ENCODE measurements at regions not wholly inside any gene's neighbourhood (a gene's known extent, or its start where the extent isn't known, plus 50 kb on each side); places are given as distances from the start of the nearest gene placed in this dataset.
"Not testable (repeated sequence)": the region's sequence is repeated elsewhere in the genome, so short reads cannot be mapped to it uniquely, and the experiment has no call there.

DNA sequence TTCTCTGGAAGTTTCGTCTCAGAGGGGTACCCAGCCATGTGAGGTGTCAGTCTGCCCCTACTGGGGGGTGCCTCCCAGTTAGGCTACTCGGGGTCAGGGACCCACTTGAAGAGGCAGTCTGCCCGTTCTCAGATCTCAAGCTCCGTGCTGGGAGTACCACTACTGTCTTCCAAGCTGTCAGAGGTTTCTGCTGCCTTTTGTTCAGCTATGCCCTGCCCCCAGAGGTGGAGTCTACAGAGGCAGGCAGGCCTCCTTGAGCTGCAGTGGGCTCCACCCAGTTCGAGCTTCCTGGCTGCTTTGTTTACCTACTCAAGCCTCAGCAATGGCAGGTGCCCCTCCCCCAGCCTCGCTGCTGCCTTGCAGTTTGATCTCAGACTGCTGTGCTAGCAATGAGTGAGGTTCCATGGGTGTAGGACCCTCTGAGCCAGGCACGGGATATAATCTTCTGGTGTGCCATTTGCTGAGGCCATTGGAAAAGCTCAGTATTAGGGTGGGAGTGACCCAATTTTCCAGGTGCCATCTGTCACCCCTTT lies 71.0 kb upstream of the SH3GLB1 start:
- DNase-seq = not testable (repeated sequence)

DNA sequence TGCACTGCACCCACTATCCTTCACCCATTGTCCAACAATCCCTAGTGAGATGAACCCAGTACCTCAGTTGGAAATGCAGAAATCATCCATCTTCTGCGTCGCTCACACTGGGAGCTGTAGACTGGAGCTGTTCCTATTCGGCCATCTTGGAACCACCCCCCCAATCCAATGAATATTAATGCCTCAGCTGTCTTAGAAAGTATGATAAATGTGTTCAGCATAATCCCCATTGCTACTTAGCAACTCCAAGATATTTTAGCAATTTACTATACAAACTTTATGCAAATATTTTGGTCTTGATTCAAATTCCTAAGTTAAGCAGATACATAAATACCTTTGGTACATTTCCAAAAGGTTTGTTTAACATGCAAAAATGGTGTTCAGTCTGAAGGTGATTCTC lies 70.5 kb upstream of the SH3GLB1 start:
- no peak for DNase-seq

- no peak for DNase-seq
Observed at GRCh38 chr1:86636898-86637297, 67.5 kb upstream of the SH3GLB1 start.

DNA sequence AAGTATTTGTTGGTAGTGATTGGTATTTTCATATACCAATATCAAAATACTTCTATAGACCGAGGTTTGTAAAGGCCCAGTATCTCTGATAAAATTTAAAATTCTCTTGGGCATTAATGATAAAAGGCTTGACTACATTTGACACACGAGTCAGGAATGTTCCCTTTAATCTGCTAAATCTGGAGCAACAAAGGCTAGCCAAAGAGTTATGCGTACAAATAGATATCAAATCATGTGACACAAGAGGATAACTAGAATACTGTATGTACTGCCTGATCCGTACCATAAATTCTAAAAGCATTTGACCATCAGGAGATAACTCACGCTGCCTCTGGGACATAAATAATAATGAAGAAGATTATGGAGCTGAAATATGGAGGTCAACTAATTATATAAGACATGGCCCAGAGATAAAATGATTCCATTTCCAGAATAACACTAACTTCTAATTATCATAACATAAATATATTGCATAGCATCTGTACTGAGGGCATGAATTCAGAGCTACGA lies 64.2 kb upstream of the SH3GLB1 start:
- no peak for DNase-seq

DNA sequence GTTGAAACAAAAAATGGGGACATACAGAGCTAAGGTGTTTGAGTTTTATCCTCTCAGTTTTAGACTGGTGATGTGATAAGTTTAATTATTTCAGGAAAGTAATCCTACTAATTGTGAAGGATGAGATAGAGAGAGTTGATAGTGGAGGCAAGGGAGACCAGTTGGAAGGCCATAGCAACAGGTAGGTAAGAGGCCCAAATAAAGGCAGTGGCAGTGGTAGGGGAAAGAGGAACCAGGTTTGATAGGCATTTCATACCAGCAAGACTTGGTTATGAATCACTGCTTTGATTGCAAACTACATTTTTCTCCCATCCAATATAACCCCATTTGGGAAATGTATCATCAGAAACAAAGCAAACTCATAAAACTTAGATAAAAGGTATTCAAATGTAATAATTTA lies 63.1 kb upstream of the SH3GLB1 start:
- no peak for DNase-seq

GRCh38 chr1:86644655-86645054 lies 59.7 kb upstream of the SH3GLB1 start:
- not testable (repeated sequence) for DNase-seq

DNA sequence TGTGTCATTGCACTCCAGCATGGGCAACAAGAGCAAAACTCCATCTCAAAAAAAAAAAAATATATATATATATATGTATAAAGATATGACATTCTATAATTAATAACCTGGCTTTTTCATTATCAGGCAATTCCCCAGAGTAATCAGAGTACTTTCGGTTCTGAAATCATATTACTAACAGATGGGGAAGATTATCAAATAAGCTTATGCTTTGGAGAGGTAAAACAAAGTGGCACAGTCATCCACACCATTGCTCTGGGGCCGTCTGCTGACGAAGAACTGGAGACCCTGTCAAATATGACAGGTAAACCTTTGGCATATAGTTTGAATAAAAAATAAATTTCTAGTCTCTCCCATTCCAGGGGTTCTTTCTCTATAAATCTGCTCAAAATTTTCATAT lies 58.5 kb upstream of the SH3GLB1 start:
- DNase-seq = no peak

DNA sequence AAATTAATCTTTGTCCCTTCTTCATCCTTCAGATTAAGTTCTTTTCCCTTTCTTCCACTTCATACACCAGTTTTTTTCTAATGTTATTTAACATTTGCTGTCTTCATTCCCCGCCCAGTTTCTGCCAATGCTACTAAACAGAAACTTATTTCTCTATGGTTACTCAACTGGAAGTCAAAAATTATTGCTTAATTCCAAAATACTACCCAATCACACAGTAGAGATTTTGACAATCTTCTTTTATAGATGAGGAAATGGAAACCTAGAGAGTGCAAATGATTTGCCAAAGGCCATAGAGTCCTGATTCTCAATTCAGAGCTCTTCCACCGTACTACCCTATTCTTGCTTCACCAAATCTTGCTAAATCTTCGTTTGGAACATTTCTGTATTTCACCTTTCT lies 58.1 kb upstream of the SH3GLB1 start:
- no peak for DNase-seq

DNA sequence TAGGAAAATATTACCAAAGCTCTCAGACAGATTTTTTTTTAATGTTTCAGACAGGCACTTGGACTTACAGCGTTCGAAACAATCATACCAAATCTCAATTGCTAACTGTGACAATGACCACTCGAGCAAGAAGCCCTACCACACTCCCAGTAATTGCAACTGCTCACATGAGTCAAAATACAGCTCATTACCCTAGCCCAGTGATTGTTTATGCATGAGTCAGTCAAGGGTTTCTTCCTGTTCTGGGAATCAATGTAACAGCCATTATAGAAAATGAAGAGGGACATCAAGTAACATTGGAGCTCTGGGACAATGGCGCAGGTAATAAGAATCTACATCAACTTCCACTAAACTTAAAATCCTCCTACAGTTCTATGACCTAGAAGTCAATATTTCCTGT lies 56.1 kb upstream of the SH3GLB1 start:
- peak; percentile 27 for DNase-seq

DNA sequence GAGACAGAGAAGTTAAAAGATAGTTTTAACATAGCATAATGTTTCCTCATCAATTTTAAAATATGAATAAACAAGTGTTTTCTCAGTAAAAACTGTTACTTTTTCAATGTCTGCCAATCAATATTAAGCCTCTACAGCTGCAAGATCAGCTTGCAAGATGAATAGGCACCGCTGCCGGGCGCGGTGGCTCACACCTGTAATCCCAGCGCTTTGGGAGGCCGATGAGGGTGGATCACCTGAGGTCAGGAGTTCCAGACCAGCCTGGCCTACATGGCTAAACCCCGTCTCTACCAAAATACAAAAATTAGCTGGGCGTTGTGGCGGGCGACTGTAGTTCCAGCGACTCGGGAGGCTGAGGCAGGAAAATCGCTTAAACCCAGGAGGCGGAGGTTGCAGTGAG lies 54.8 kb upstream of the SH3GLB1 start:
- no peak for DNase-seq

DNA sequence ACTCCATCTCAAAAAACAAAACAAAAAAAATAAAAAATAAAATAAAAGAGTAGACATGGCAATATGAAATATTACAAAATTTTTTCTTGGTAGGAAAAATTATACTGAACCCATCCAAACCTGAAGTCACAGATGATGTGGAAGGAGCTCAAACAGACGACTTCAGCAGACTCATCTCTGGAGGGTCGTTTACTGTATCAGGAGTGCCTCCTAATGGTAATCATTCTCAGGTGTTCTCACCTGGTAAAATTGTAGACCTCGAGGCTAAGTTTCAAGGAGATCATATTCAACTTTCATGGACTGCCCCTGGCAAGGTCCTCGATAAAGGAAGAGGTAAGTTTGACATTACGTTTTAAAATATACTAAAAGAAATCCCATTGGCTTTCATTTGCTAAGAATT lies 54.3 kb upstream of the SH3GLB1 start:
- no peak for DNase-seq

All from NCI-H2029 treated with DMSO at 0.1 percent for 48 hours (cell line).